ENCODE measurements at regions not wholly inside any gene's neighbourhood (a gene's known extent, or its start where the extent isn't known, plus 50 kb on each side); places are given as distances from the start of the nearest gene placed in this dataset.

GRCh38 chr3:152195206-152195605 lies 73.5 kb upstream of the MBNL1 start:
- Histone ChIP-seq H2AFZ (ENCODE audit: low read length) (no peak overlapping the region), H3K79me2 (ENCODE audit: insufficient read depth, low read length) (no peaks in the 10 kb centered on the region), H4K8ac (replicated peaks; ENCODE audit: insufficient read length, low read depth, low read length) (no peak overlapping the region), H2BK20ac (ENCODE audit: low read depth, low read length, poor library complexity, severe bottlenecking) (no peak overlapping the region), H2BK120ac (ENCODE audit: low read depth, low read length, poor library complexity, severe bottlenecking) (no peak overlapping the region), H3K79me1 (ENCODE audit: insufficient read depth, low read depth, low read length, poor library complexity, severe bottlenecking) (no peaks in the 10 kb centered on the region), H2BK5ac (ENCODE audit: insufficient read length, low read length) (no peak overlapping the region), H3K9ac (ENCODE audit: extremely low read depth, insufficient read length, low read length) (no peak overlapping the region), H4K91ac (ENCODE audit: insufficient read length, low read depth, low read length) (no peak overlapping the region), H3K27me3 (ENCODE audit: insufficient read depth, low read length) (no peaks in the 10 kb centered on the region), H3K27ac (ENCODE audit: insufficient read length, low read depth, low read length) (no peak overlapping the region), H3K4me2 (ENCODE audit: insufficient read depth, insufficient read length, low read length) (no peak overlapping the region), H3K4me1 (ENCODE audit: insufficient read depth, low read length) (no peaks in the 10 kb centered on the region), H3K18ac (ENCODE audit: insufficient read length, low read depth, low read length) (no peak overlapping the region), H4K5ac (ENCODE audit: insufficient read length, low read depth, low read length) (no peak overlapping the region), H3K14ac (ENCODE audit: insufficient read depth, low read length) (no peak overlapping the region), H3K4ac (ENCODE audit: low read depth, low read length) (no peak overlapping the region), H3K56ac (ENCODE audit: insufficient read length, low read depth, low read length) (no peak overlapping the region), H3T11ph (ENCODE audit: low read length) (no peak overlapping the region), H3K9me3 (ENCODE audit: control insufficient read depth, low read depth, low read length) (no peaks in the 10 kb centered on the region), H3K23me2 (ENCODE audit: insufficient read length, low read depth, low read length, poor library complexity, severe bottlenecking) (no peaks in the 10 kb centered on the region), H4K20me1 (ENCODE audit: control insufficient read depth, insufficient read depth, insufficient read length) (no peaks in the 10 kb centered on the region), H2BK12ac (ENCODE audit: insufficient read length, low read depth, low read length) (no peak overlapping the region), H2AK5ac (ENCODE audit: insufficient read length, low read length) (no peak overlapping the region), H2BK15ac (ENCODE audit: low read depth, low read length) (no peak overlapping the region), H3K23ac (ENCODE audit: insufficient read length, low read depth, low read length) (no peak overlapping the region)
- no CpG with 5 or more reads among the region's 3 CpGs for WGBS (ENCODE audit: extremely low coverage, insufficient read length, low lambda C conversion rate)
- no peak for DNase-seq
- H3K4me3 Mint-ChIP-seq, result no peak overlapping the region
- H3K9me3 Mint-ChIP-seq, result no peaks in the 10 kb centered on the region
- H3K27ac Mint-ChIP-seq, result no peak overlapping the region
- H3K36me3 Mint-ChIP-seq (ENCODE audit: insufficient read depth in 1 of 3, low read depth in 3 of 3), result no peaks in the 10 kb centered on the region
- H3K4me1 Mint-ChIP-seq, result peaks cover 0 to 7% of the 10 kb centered on the region in 2 experiments; a peak in 2 of 4 replicates
- H3K27me3 Mint-ChIP-seq (ENCODE audit: low read depth), result no peaks in the 10 kb centered on the region
- TF ChIP-seq CTCF (conservative IDR thresholded peaks at IDR 0.05), result no peak

Measured in H9 (cell line).